ENCODE measurements at regions not wholly inside any gene's neighbourhood (a gene's known extent, or its start where the extent isn't known, plus 50 kb on each side); places are given as distances from the start of the nearest gene placed in this dataset.

DNA sequence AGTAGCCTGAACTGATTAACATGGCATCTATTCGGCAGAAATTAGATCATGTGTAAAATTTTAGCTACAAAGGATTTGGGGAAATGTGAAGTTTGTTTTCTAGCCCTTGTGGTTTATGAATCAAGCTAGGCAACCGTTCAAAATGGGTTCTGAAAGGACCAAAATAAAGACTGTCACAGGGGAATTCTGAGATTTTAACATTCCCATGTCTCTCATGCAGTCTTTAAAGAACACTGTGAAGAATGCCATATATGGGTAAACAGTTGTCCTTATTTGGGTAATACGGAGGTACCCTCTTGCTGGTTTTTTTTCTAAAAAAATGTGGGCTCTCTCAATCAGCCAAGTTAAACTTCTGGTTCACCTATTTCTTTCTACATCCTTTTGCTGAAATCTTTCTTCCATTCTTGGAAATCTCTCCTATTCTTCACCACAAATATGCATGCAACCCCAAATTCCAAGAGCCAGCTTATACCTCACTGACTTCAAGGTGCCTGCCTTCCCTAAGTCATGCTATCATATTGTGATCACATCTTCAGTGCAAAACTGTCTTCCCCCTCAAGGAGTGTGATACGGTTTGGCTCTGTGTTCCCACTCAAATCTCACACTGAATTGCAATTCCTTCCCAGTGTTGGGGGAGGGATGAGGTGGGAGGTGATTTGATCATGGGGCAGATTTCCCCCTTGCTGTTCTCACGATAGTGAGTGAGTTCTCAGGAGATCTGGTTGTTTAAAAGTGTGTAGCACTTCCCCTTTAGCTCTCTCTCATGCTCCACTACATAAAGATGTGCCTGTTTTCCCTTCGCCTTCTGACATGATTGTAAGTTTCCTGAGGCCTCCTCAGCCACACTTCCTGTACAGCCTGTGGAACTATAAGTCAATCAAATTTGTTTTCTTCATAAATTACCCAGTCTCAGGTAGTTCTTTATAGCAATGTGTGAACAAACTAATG is 308.7 kb downstream of the TTLL7 start:
- no peak for TF ChIP-seq ZFX (IDR thresholded peaks at IDR 0.05)
- TF ChIP-seq, protein P1, sequence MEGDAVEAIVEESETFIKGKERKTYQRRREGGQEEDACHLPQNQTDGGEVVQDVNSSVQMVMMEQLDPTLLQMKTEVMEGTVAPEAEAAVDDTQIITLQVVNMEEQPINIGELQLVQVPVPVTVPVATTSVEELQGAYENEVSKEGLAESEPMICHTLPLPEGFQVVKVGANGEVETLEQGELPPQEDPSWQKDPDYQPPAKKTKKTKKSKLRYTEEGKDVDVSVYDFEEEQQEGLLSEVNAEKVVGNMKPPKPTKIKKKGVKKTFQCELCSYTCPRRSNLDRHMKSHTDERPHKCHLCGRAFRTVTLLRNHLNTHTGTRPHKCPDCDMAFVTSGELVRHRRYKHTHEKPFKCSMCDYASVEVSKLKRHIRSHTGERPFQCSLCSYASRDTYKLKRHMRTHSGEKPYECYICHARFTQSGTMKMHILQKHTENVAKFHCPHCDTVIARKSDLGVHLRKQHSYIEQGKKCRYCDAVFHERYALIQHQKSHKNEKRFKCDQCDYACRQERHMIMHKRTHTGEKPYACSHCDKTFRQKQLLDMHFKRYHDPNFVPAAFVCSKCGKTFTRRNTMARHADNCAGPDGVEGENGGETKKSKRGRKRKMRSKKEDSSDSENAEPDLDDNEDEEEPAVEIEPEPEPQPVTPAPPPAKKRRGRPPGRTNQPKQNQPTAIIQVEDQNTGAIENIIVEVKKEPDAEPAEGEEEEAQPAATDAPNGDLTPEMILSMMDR (conservative IDR thresholded peaks at IDR 0.05): no peak
- H3K27ac ChIP-seq: no peak overlapping the region

DNA sequence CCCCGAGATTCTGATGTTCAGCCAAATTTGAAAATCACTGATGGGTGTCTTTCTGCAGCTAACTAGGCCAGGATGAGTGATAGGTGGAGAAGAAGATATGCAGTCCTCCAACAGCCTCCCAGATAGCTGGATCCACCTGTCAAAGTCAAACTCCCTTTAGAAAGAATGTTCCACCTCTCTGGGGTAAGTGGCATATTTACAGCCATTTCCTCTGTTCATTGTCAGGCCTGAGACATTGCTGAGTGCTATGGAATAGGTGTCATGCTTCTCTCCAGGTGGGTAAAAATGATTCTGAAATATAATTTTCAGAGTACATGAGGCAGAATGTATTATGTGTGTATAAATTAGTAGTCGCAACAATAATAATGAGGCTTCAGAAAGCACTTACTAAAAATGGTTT is 316.8 kb downstream of the TTLL7 start:
- H3K27ac ChIP-seq: no peak overlapping the region
- no peak for TF ChIP-seq ZFX (IDR thresholded peaks at IDR 0.05)
- TF ChIP-seq, protein P1 (conservative IDR thresholded peaks at IDR 0.05): no peak

DNA sequence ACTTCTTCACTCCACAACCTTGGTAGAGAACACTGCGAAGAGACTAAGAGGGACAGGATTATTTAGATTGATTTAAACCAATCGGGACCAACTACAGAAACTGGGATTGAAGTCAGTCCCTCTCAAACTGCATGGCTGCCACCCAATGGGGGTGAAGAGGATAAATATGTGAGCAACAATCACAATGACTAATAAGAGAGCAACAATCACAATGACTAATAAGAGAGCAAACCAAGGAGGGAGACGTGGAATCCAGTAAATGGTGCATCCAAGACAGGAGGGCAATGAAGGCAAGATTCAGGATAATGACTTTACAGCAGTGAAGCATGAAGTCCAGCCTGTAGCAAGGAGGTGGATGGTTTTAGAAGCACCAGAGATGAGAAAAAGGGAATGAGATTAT is 322.8 kb downstream of the TTLL7 start:
- no peak overlapping the region for H3K27ac ChIP-seq
- TF ChIP-seq, protein P1 (conservative IDR thresholded peaks at IDR 0.05): no peak
- no peak for TF ChIP-seq ZFX (IDR thresholded peaks at IDR 0.05)

DNA sequence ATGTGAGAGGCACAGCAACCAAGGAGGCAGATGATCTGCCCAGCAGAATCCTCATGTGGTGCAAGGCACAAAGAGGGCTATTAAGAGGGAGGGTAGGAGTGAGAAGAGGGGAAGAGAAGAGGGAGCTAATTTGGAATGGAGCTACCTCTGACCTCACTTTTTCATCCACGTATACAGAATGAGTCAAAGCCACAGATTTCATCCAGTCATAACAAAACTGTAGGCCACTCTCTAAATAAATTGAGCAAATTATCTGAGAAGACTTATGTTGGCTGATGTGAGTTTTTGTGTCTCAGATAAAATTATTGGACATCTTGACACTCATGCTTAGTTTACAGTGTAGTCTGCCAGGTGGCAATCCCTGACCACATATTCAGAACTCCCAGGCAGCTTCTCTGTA is 325.6 kb downstream of the TTLL7 start:
- H3K27ac ChIP-seq: no peak overlapping the region
- no peak for TF ChIP-seq ZFX (IDR thresholded peaks at IDR 0.05)
- TF ChIP-seq, protein P1 (conservative IDR thresholded peaks at IDR 0.05): no peak

DNA sequence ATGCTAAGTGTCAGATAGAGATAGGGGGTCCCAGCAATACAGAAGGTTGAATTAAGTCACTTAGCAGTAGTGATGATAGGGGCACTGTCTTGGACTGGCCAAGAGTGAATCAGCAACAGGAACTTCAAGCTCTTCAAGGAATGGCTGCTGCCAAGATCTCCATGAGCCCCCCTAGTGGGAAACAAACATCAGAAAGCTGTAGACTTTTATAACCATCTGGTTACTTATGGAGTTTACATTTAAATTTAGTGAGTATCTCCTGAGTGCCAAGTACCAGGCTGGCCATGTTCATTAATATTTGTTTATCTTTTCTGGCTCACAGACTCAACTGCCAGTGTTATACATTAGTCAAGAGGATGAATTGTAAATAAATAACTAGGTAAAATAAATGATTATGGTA is 327.3 kb downstream of the TTLL7 start:
- TF ChIP-seq ZFX (IDR thresholded peaks at IDR 0.05): no peak
- TF ChIP-seq, protein P1 (conservative IDR thresholded peaks at IDR 0.05): 0 out of 2 replicates have a peak, but pooled peaks have one; percentile 7
- no peak overlapping the region; the same call in 1 of the 2 replicates for H3K27ac ChIP-seq

DNA sequence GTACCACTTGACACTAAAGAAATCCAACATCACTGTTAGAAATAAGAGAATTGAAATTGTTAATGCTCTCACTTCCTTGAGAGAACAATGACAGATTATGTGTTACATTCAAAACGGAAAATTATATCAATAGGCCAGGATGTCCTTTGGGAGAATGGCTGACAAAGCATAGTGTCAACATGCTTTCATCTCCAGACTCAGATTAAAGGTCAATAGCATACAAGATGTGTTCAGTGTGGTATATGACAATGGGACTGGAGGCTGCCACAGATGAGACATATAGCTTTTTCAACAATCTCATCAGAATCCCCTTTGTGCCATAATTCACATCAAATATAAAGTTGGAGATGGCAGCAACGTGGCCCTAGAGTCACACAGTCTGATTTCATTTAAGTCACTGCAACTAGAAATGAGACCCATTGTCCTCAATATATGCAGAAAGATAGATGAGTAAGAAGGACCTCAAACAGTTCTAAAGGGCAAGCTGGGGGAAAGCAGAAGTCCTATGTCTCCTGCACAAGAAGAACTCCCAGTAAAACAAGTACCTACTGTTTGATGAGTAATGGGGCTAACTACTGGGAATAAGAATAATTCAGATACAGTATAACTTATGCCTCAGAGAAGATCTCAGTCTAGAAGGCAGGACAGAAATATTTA is 327.9 kb downstream of the TTLL7 start:
- H3K27ac ChIP-seq: no peak overlapping the region; the same call in 1 of the 2 replicates
- TF ChIP-seq, protein P1 (conservative IDR thresholded peaks at IDR 0.05): no peak
- TF ChIP-seq ZFX (IDR thresholded peaks at IDR 0.05): no peak

Data from C4-2B (cell line).